Heart right ventricle (tissue), 16 donors: ENCODE measurements at regions not wholly inside any gene's neighbourhood (a gene's known extent, or its start where the extent isn't known, plus 50 kb on each side); places are given as distances from the start of the nearest gene placed in this dataset.

ENCODE experiments used
- ATAC-seq, 8 donors: fragments of 200-7000 bp; cut with Tn5 transposase; one replicate each; pipeline ENCODE4 v1.9.1; 2020; ENCODE audit warnings: mild to moderate bottlenecking in 8 of 8, moderate library complexity in 8 of 8, moderate number of reproducible peaks in 1 of 8
- DNase-seq, 2 donors: peaks; one replicate each; pipeline ENCODE4 v3.0.0-alpha.2; 2020
- H3K27ac ChIP-seq, 10 donors: fragments of 200-600 bp; sonication (generic) in 2 of 10; one replicate each; pipeline versions ENCODE4 v1.5.0 to v1.8.0; 2020 to 2022; ENCODE audit warnings: mild to moderate bottlenecking in 3 of 10
- H3K27me3 ChIP-seq, 7 donors: fragments of 200-600 bp; one replicate each; pipeline ENCODE4 v1.8.0; 2021 to 2022; ENCODE audit warnings: mild to moderate bottlenecking in 2 of 7
- H3K36me3 ChIP-seq, 9 donors: fragments of 200-600 bp; sonication (generic) in 1 of 9; one replicate each; pipeline versions ENCODE4 v1.5.0 to v1.8.0; 2020 to 2022; ENCODE audit warnings: mild to moderate bottlenecking in 2 of 9
- H3K4me1 ChIP-seq, 9 donors: fragments of 200-600 bp; sonication (generic) in 1 of 9; one replicate each; pipeline versions ENCODE4 v1.5.0 to v1.8.0; 2020 to 2022; ENCODE audit warnings: mild to moderate bottlenecking in 4 of 9
- H3K4me3 ChIP-seq, 10 donors: fragments of 200-600 bp; sonication (generic) in 2 of 10; one replicate each; pipeline versions ENCODE4 v1.5.0 to v1.8.0; 2020 to 2022; ENCODE audit warnings: mild to moderate bottlenecking in 7 of 10, moderate library complexity in 2 of 10
- H3K9me3 ChIP-seq, 11 donors: fragments of 200-600 bp in 10 of 11; sonication (generic) in 2 of 11; one replicate each; pipeline versions ENCODE4 v1.5.0 to v1.8.0; 2013 to 2022; ENCODE audit warnings: mild to moderate bottlenecking in 2 of 11, control low read depth in 1 of 11, moderate library complexity in 1 of 11
- WGBS, 2 donors: extraction: QIAGEN DNeasy Blood & Tissue Kit; methylation state at CpG; one replicate each; pipeline ENCODE4 v1.1.7; 2013; ENCODE audit warnings: inconsistent platforms in 1 of 2; 5-methylcytosine and 5-hydroxymethylcytosine counted together
- intact Hi-C, 10 donors: fragments of 100-400 bp; cut with DNase I; formaldehyde crosslinking; loops; one replicate each; pipeline versions ENCODE4 v1.11.1 to v1.14.2; 2022
- TF ChIP-seq, protein P1 (sequence below), 9 donors: fragments of 200-600 bp; sonication (generic) in 2 of 9; IDR thresholded peaks; one replicate each; pipeline versions ENCODE4 v1.5.0 to v1.8.0; 2021 to 2022; ENCODE audit warnings: antibody characterized with exemption in 9 of 9, mild to moderate bottlenecking in 5 of 9, moderate library complexity in 1 of 9
- donor health status: Arrhythmogenic right ventricular cardiomyopathy.
- donor health status: ischemic (EF 13 %, LVEDD 7.1; RV severe dilation, severe dysfunction).
- donor health status: healthy with polysubstance abuse.
- donor health status: DM: no; HTN: yes; CAD: no.
- donor health status: DM: no; HTN: no; CAD: no.
- donor health status: ischemic (EF 25% LVEDD 6.9; RV normal size, moderate dysfunction).
- donor health status: ischemic (EF 25% LVEDD 5.7; RV mildly dilated, moderate dysfunction).
- donor health status: healthy.
- donor health status: DM: yes; HTN: yes; CAD: no.
- donor health status: Ischemic cardiomyopathy.
- donor health status: ischemic (EF 35%, LVEDD 5.7; RV mildly dilated, moderate dysfunction).
- donor health status: nonischemic (EF 11% LVEDD 7.7; RV severe dilation, severe dysfunction).
- donor health status: DM: yes; HTN: yes; CAD: no.
- donor health status: PGD.
- donor health status: ischemic (EF 29% LVEDD 5.4; RV normal size, mild dysfunction).
- donor health status: nonischemic (EF 23%, LVEDD 6.1; RV moderate dilation, normal function).

DNA sequence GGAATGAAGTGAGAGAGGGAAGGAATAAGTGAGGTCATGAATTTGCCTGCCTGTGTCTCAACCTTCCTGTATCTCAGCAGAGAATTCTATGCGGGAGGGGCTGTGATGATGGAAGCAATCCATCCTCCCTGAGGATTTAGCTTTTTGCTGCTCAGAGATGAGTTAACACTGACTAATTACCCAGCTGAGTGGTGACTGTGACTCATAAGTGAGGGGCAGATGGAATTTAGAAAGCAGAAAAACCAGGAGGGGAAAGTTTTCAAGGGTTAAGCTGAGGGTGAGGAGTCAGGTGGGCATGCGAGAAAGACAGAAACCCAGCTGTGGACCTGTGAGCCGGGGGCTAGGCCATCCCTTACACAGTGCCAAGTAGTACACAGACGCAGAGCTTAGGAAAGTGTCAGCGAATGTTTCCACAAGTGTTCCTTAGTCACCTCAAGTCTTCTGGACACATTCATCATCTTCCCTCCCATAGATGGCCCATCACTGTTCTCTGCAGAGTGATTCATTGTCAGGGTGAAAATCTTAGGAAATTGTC lies 277.9 kb downstream of the IPO8 start:
- intact Hi-C loops = no loop called here
- TF ChIP-seq, protein P1, sequence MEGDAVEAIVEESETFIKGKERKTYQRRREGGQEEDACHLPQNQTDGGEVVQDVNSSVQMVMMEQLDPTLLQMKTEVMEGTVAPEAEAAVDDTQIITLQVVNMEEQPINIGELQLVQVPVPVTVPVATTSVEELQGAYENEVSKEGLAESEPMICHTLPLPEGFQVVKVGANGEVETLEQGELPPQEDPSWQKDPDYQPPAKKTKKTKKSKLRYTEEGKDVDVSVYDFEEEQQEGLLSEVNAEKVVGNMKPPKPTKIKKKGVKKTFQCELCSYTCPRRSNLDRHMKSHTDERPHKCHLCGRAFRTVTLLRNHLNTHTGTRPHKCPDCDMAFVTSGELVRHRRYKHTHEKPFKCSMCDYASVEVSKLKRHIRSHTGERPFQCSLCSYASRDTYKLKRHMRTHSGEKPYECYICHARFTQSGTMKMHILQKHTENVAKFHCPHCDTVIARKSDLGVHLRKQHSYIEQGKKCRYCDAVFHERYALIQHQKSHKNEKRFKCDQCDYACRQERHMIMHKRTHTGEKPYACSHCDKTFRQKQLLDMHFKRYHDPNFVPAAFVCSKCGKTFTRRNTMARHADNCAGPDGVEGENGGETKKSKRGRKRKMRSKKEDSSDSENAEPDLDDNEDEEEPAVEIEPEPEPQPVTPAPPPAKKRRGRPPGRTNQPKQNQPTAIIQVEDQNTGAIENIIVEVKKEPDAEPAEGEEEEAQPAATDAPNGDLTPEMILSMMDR (IDR thresholded peaks at IDR 0.05) = no peak
- ATAC-seq (peak in 6 of 8 donors; percentile 27 to 92 (median 62)), DNase-seq (no peak)
- Histone ChIP-seq H3K4me1 (peaks cover 0 to 4% (median 0%) of the 10 kb centered on the region in 9 donors), H3K36me3 (no peaks in the 10 kb centered on the region), H3K27me3 (no peaks in the 10 kb centered on the region), H3K27ac (peak overlapping the region in 1 of 10 donors; percentile 47), H3K9me3 (no peaks in the 10 kb centered on the region), H3K4me3 (no peak overlapping the region)
- WGBS, 2 donors = 71 to 72% methylated on average over 5 of the region's 5 CpGs

DNA sequence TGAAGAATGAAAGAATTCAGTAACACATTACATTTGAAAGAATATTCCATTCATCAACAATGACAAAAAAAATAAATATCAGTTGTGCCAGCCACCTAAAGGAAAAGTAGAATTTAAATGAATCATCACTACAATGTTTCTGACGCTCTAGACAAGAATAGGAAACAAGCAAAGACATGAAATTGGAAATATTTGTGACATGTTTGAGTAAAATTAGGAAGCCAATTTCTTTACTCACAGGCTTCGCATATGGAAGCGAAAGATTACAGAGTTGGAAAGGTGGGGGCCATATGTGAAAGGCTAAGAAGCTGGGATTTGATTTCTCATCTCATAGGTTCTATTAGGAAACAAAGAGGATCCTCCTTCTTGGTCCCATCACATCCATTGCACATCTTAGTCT lies 279.0 kb downstream of the IPO8 start:
- H3K4me3 ChIP-seq = no peak overlapping the region
- TF ChIP-seq, protein P1 (IDR thresholded peaks at IDR 0.05) = no peak
- H3K4me1 ChIP-seq = peaks cover 0 to 4% (median 0%) of the 10 kb centered on the region in 9 donors
- no peaks in the 10 kb centered on the region for H3K36me3 ChIP-seq
- no peaks in the 10 kb centered on the region for H3K9me3 ChIP-seq
- ATAC-seq = no peak
- no peaks in the 10 kb centered on the region for H3K27me3 ChIP-seq
- no peak for DNase-seq
- intact Hi-C loops = no loop called here
- 90 to 91% methylated on average over 3 of the region's 3 CpGs for WGBS, 2 donors
- H3K27ac ChIP-seq = no peak overlapping the region

DNA sequence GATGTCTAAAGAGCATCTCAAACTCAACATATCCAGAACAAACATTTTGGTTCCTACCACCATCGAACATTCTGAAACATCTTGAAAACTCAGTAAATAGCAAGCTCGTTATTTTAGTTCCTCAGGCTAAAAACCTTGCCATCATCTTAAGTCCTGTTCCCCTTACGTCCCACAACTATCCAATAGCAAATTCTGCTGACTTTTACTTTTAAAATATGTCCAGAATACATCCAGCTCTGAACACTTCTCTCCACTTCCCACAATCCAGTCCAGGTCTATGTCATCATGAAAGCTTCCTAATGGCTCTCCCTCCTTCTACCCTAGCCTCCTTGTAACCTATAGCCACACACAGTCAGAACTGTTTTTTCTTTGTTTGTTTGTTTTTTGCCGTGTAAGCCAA lies 279.9 kb downstream of the IPO8 start:
- DNase-seq (no peak), ATAC-seq (no peak)
- WGBS, 2 donors = 82 to 83% methylated on average over 4 of the region's 4 CpGs
- H3K9me3 ChIP-seq = no peaks in the 10 kb centered on the region
- H3K27me3 ChIP-seq = no peaks in the 10 kb centered on the region
- no peak overlapping the region for H3K27ac ChIP-seq
- no peak overlapping the region for H3K4me3 ChIP-seq
- H3K4me1 ChIP-seq = peaks cover 0 to 4% (median 0%) of the 10 kb centered on the region in 9 donors
- no peaks in the 10 kb centered on the region for H3K36me3 ChIP-seq
- intact Hi-C loops = no loop called here
- TF ChIP-seq, protein P1 (IDR thresholded peaks at IDR 0.05) = no peak

DNA sequence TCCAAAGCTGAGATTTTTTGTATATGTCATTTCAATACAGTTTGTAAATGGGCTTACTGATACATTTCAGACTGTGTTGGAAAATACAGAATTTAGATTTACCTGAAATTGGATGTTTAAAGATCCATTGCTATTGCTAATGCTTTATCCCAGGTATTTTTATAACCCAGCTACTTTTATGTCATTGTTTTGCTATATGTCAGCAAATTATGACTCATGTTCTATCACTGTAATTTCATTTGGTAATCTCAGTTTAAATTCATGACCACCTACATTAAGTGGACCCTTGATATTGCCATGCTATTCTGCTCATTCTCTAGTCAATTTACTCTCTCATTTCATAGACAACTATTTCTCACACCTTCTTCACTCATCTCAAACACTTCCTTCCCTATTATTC lies 281.2 kb downstream of the IPO8 start:
- DNase-seq (no peak), ATAC-seq (no peak)
- Histone ChIP-seq H3K4me3 (no peak overlapping the region), H3K9me3 (no peaks in the 10 kb centered on the region), H3K4me1 (peaks cover 0 to 4% (median 0%) of the 10 kb centered on the region in 9 donors), H3K36me3 (no peaks in the 10 kb centered on the region), H3K27ac (no peak overlapping the region), H3K27me3 (no peaks in the 10 kb centered on the region)
- TF ChIP-seq, protein P1 (IDR thresholded peaks at IDR 0.05) = no peak
- intact Hi-C loops = no loop called here
